HG03469 (cell line): ENCODE measurements at regions not wholly inside any gene's neighbourhood (a gene's known extent, or its start where the extent isn't known, plus 50 kb on each side); places are given as distances from the start of the nearest gene placed in this dataset.

Experiments used
- ATAC-seq: cut with Tn5 transposase; IDR thresholded peaks from one replicate; pipeline ENCODE4 v1.9.1; 2021; ENCODE audit warnings: mild to moderate bottlenecking, moderate library complexity, moderate number of reproducible peaks; ENCODE audit not compliant: unreplicated experiment

- no peak for ATAC-seq
Observed at GRCh38 chr4:63817196-63817865, 591.9 kb downstream of the TECRL start.

- ATAC-seq, result no peak
Observed at GRCh38 chr4:63814171-63814964, 594.9 kb downstream of the TECRL start.

- no peak for ATAC-seq
Observed at GRCh38 chr4:63799166-63799565, 610.1 kb downstream of the TECRL start.

- ATAC-seq, result no peak
Observed at GRCh38 chr4:63795301-63795700, 613.9 kb downstream of the TECRL start.

GRCh38 chr4:63790377-63790776 is 618.9 kb downstream of the TECRL start:
- ATAC-seq, result no peak

GRCh38 chr4:63788271-63788670 is 621.0 kb downstream of the TECRL start:
- no peak for ATAC-seq

GRCh38 chr4:63787326-63787725 is 621.9 kb downstream of the TECRL start:
- ATAC-seq, result no peak

DNA sequence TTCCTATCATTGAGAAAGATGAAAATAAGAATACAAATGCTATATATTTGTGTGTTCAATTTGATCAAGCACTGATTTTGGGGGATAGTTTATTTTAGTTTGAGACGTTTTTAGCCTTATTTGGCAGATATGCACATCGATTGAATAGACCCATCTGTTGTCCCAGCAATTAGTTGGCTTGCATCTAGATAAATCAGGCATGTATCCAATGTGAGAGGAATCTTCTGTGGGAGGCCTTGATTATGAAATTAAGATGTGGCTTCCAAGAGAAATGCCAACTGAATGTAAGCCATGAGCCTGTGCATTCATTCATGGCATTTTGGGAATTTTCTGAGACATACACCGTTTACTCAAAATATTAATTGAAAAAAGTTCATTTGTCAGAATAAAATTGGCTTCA is 623.1 kb downstream of the TECRL start:
- no peak for ATAC-seq

DNA sequence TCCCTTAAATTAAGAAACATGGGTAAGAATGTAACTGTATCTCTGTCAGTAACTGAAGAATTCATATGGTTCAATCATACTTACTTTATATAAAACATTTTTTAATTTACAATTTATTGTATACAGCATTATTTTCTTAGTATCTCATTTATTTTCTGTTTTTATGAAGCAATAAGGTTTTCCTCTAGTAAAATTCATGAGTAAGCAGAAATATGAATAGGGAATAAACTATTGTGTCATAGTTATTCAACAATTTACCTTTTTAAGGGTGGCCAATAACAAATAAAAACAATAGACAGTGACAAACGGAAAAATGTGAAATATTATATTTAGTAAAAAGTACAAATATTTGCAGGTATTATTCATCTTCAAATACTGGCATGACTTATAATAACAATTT is 624.4 kb downstream of the TECRL start:
- ATAC-seq, result no peak

GRCh38 chr4:63777601-63778000 is 631.6 kb downstream of the TECRL start:
- no peak for ATAC-seq

DNA sequence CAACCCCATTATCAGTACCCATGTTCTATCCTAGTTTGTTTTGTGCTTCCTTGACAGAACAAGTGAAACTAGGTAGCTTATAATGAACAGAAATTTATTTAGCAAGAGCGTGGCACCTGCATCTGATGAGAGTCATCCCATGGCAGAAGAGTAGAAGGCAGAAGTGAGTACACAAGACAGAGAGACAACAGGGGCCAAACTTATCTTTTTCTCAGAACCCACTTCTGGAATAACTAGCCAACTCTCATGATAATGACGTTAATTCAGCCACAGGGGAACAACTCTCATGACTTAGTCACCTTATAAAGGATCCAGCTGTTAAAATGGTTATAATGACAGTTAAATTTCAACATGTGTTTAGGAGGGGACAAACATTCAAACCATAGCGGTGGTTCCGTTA is 644.9 kb downstream of the TECRL start:
- no peak for ATAC-seq

DNA sequence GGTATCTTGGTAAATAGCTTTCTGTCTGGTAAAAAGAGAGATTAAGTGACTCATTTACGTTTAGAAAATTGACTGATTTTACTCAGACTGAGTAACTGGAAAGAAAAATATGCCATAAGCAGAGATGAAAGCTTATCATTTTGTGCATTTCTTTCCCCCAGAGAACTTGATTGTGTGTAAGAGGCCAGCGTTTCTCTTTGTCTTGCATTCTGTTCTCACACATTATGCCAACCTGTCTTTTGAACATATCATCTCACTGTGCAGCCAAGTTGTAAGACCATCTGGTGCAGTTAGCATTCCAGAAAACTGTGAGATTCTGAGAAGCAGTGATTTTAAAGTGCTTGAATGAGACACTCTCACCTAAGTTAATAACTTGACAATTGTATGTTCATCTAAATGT is 651.3 kb downstream of the TECRL start:
- ATAC-seq, result no peak

- ATAC-seq, result no peak
Observed at GRCh38 chr4:63742882-63743281, 666.4 kb downstream of the TECRL start.

DNA sequence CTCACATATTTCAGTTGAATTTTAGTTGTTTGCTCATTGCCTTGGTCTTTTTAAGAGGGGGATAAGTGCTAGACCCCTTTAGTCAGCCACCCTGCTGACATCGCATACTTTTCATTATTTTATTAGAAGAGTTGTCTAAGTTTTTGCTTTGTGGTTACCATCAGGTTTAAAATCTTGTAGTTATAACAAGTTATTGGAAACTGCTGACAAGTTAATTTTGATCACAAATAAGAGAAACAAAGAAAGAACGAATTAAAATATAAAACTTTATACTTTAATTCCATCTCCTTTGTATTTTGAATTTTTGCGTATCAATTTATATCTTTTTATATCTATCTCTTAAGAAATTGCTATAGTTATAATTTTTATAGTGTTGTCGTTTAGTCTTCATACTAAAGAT is 679.7 kb downstream of the TECRL start:
- ATAC-seq, result no peak

DNA sequence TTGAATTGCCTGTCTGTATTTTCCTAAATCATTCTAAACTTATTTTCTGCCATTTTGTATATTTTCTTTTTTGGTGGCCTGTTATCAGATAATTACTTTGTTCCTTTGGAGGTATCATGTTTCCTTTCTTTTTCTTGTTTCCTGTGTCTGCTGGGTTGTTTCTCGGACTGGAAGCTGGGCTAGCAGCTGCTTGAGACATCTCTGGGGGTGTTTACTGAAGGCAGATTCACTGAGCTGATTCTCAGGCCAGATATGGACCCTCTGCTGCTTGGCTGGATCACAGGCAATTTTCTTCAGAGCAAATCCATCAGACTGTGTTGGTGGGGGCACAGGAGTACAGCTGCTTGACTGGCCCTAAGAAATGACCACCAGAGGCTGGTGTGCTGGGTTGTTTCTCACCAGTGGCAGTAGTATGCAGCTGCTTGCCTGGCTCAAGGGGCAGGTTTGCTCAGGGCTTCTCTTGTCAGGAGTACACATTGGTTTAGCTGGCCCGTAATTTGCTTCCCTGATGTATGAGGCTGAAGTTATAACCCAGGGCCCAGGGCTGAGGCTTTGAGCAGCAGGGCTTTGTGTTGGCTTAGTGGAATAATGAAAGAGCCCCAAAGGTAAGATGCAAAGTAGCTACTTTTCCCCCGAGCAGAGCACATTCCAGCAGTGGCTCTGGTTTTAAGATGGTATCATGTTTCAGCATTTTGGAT is 680.6 kb downstream of the TECRL start:
- no peak for ATAC-seq

- ATAC-seq, result no peak
Observed at GRCh38 chr4:63717384-63717783, 691.9 kb downstream of the TECRL start.

- ATAC-seq, result no peak
Observed at GRCh38 chr4:63708661-63709060, 700.6 kb downstream of the TECRL start.

- ATAC-seq, result no peak
Observed at GRCh38 chr4:63700569-63700968, 708.7 kb downstream of the TECRL start.

DNA sequence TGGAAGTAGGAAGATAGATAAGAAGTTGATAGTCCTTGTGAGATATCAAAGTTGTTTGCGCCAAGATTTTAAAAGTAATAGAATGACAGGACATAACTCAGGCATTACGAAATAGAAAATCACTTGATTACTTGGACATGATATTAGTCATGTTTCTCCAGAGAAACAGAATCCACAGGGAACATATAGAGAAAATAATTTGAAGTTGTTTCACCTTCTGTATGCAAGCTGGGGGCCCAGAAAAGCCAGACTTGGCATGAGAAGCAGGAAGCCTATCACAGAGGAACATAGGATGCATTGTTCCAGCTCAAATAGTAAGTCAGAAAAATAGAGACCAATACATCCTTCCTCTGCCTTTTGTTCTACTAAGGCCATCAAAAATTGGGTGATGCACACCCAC is 715.9 kb downstream of the TECRL start:
- no peak for ATAC-seq

DNA sequence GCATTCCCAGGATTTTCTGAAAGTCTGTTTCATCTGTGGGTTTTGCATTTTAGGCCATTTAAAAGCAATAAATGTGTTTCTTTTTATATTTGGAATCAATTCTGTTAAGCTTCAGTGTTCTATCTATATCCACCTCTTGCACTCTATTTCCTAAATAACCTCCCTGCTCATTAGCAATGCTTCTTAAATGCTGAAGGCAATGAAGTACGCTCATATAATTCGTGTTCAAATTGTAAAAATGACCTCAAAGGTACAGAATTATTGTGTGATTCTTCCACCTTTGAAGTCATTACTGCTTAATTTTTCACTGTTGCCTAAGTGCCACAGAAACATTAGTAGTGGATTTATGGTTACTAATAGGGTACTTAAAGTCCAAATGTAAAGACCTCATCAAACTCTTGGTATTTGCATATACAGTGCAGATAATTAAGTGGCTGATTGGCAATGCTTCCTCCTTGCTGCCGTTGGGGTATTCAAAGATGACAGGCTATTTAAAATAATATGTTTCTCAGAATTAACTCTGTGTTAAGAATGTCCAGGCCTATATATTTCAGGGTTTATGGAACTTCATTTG is 730.8 kb downstream of the TECRL start:
- ATAC-seq, result no peak

DNA sequence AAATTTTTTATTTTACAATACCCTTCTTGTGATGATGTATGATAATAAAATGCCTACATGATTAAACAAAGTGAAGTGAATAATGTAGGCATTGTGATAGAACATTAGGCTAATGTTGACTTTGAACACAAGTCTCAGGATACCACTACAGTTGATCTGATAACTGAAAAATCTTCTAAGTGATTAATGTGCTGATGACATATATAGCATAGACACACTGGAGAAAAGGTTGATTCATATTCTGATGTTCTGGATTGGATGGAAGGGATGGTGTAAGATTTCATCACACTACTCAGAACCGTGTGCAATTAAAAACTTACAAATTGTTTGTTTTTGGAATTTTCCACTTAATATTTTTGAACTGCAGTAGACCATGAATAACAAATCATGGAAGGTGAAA is 738.5 kb downstream of the TECRL start:
- ATAC-seq, result no peak

GRCh38 chr4:63663870-63664269 is 745.4 kb downstream of the TECRL start:
- no peak for ATAC-seq
